Suppressor macrophage treated with lipopolysaccharide for 4 hours (primary cell): ENCODE measurements at regions not wholly inside any gene's neighbourhood (a gene's known extent, or its start where the extent isn't known, plus 50 kb on each side); places are given as distances from the start of the nearest gene placed in this dataset.
"Not testable (repeated sequence)": the region's sequence is repeated elsewhere in the genome, so short reads cannot be mapped to it uniquely, and the experiment has no call there.

Experiments
- DNase-seq: peaks from one replicate; pipeline ENCODE4 v3.0.0-alpha.2; 2020

DNA sequence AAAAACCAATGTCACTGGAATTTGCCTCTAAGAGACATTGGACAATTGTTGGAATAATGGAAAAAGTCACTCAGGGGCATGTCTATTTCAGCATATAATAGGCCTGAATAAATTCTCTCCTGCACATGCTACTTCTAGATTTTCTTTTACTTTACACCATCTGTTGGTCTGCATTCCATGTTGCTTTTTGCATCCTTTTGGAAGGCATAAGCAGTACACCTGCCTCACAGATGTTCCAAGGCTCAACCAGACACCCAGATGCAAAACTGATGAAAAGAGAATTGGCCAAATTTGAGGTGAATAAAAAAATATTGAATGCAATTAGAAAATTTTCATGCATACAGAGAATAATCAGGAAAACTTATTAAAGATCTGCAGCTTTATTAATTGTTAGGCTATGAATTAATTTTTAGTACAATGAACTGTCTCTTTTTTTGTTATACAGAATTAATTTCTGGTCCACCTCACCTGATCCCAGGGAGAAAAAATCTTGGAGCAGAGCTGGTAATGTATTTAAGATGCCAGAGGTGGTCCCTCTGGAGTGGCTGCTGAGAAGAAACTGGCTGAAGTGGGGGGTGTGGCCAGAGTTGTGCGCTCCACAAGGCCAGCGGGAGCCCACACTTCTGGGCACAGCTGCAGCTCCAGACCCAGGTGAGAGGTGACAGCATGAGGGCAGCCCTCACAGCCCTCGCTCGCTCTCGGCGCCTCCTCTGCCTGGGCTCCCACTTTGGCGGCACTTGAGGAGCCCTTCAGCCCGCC is 778.6 kb downstream of the CDH11 start:
- DNase-seq, result no peak

- DNase-seq, result not testable (repeated sequence)
Measured at GRCh38 chr16:64341336-64341735, 780.5 kb downstream of the CDH11 start.

DNA sequence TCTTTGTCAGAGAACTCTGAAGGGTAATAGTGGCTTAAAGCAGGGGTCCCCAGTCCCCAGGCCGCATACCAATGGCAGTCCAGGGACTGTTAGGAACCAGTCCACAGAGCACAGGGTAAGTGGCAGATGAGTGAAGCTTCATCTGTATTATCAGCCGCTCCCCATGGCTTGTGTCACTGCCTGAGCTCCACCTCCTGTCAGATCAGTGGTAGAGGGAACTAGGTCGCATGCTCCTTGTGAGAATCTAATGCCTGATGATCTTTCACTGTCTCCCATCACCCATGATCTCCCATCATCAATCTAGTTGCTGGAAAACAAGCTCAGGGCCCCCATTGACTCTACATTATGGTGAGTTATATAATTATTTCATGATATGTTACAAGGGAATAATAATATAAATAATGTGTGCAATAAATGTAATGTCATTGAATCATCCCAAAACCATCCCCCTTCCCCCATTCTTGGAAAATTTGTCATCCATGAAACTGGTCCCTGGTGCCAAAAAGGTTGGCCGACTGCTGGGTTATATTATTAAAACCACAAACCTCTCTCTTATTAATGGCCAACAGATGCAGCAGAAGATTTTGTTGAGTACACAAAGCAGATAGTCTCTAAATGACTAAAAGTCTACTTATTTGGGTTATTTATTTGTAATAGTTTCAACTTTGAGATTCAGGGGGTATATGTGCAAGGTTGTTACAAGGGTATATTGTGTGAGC is 782.7 kb downstream of the CDH11 start:
- no peak for DNase-seq

DNA sequence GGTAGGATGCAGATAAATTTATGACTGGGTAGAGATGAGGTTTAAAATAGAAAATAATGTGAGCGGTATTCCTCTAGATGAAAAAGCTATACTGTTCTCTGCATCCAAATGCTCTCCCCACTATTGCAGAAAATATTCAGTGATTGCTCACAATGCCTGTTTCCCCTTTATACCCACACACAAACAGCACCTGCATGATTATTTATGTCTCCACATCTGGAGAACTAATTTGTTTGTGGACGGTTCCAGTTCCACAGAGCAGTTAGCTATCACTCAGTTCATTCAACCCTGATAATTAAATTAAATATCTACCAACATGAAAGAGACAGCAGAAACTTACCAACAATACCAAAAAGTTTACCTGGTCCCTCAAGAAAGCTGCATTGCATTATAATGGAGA is 800.0 kb downstream of the CDH11 start:
- no peak for DNase-seq

DNA sequence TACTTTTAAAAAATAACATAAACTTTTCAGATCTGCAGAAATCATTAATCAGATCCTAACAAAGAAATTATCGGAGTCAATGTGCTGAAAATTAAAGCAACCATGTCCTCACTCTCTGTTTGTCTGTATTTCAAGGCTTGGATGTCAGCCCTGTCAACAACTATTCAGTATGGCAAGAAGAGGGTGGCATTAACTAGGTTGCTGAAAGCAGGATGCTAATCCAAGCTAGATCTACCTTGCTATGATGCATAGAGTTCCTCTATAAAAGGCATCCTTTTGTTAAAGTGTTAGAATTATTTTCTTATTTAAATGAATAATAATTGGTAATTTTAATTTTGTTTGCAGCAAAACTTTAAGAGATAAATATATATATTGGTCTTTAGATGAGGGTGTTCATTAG is 800.8 kb downstream of the CDH11 start:
- DNase-seq, result no peak

GRCh38 chr16:64317601-64318000 is 804.3 kb downstream of the CDH11 start:
- no peak for DNase-seq

DNA sequence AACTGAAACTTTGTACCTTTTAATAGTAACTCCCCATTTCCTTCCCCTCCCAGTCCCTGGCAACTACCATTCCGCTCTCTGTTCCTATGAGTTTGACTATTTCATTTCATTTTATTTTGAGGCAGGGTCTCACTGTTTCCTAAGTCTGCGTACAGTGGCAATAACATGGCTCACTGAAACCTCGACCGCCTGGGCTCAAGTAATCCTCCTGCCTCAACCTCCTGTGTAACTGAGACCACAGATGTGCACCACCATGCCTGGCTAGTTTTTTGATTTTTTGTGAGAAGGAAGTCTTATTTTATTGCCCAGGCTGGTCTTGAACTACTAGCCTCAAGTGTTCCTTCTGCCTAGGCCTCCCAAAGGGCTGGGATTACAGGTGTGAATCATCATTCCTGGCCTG is 808.1 kb downstream of the CDH11 start:
- no peak for DNase-seq

DNA sequence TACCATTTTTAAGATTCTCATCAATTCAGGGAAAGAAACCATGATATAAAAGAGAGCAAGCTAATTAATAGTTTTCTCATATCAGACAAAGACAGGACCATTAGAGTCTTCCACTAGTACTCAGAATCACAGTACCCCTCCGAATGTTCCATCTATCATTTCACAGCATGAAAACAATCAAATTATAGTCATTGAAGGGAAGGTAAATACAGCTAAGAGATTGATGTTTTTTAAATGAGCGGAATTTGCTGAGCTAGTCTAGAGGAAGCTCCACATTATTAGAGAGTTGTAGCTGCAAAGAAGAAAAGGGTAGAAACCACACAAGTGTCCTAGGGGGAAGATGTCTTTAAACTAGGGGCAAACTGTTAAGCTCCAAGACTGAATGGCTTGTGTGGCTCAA is 808.9 kb downstream of the CDH11 start:
- no peak for DNase-seq

DNA sequence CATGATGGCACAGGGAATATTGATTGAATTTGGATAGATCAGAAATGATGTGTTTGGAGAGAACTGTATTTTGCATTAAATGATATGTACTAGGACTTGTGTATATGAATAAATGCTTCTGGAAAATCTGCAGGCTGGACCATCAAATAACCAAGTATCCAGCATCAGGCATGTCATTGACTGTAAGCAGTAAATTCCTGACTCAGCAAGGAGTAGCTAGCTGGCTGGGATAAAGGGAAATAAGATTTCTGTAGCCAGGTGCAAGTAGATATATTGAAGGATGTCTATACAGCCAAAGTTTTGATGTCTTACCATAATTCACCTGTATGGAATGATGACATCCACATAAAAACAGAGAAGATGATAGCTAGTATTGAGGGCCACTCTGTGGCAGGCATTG is 809.6 kb downstream of the CDH11 start:
- DNase-seq, result no peak

- DNase-seq, result no peak
Measured at GRCh38 chr16:64311241-64311640, 810.6 kb downstream of the CDH11 start.

- DNase-seq, result no peak
Measured at GRCh38 chr16:64309398-64310110, 812.3 kb downstream of the CDH11 start.

DNA sequence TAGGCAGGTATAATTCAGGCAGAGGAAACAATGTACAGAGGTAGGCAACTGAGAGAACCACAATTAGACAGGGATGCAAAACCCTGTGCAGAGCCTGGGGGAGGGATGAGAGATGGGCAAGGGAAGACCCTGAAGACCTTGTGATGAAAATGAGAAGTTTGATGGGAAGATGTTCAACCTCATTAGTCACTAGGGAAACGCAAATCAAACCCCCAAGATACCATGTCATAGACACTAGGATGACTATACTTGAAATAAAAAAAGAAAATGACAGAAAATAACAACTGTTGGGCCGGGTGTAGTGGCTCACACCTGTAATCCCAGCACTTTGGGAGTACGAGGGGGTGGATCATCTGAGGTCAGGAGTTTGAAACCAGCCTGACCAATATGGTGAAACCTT is 813.1 kb downstream of the CDH11 start:
- no peak for DNase-seq

GRCh38 chr16:64307431-64307830 is 814.4 kb downstream of the CDH11 start:
- no peak for DNase-seq

DNA sequence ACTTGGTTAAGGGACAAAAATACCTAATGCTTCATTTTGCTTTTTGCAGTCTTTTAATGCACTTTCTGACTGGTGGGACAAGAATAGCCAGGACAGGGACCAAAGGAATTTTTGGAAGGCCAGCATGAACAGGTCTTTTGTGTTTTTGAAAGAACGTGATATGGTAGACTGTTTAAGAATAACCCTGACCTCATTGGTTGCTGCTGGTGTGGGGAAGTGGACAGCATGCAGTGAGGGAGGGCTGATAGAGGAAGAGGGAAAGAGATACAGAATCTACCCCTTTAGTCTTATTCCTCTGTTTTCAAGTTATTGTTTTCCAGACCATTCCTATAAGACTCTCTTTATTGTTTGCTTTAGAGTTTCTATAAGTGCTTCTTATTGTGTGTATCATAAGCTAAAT is 816.2 kb downstream of the CDH11 start:
- DNase-seq, result no peak

- DNase-seq, result no peak
Measured at GRCh38 chr16:64304951-64305350, 816.9 kb downstream of the CDH11 start.

GRCh38 chr16:64304396-64304795 is 817.5 kb downstream of the CDH11 start:
- no peak for DNase-seq

DNA sequence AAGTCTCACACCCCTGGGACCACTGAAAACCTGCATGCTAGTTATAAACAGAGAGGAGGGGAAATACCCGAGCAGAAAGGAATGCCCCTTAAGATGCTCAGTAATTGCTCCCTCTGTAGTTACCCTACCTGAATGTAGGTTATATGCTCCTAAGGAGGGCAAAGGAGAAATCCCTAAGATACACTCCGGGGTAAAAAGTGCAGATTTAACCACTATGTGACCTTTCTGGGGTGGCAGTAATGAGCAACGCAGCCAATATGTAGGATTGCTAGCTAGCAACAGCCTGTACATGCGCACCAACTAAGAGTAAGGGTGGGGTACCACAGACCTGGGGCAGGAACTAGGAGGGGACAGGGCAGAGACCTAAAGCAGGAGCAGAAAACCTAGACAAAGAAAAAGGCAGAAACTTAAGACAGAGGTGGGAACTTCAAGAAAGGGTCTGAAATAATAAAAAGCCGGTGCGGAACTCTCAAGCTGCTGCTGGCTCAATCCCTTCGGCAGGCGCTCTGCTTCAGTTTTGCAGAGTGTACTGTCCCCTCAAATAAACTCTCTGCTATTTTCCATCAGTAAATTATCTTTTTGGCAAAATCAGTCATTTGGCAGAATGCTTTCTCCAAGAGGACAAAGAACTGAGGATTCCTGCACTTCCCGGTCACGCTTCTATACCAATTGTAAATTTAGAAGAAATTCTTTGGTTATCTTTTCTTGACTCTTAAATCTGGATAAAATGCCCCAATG is 823.8 kb downstream of the CDH11 start:
- no peak for DNase-seq

- no peak for DNase-seq
Measured at GRCh38 chr16:64295466-64295865, 826.4 kb downstream of the CDH11 start.

- DNase-seq, result no peak
Measured at GRCh38 chr16:64292953-64293352, 828.9 kb downstream of the CDH11 start.

DNA sequence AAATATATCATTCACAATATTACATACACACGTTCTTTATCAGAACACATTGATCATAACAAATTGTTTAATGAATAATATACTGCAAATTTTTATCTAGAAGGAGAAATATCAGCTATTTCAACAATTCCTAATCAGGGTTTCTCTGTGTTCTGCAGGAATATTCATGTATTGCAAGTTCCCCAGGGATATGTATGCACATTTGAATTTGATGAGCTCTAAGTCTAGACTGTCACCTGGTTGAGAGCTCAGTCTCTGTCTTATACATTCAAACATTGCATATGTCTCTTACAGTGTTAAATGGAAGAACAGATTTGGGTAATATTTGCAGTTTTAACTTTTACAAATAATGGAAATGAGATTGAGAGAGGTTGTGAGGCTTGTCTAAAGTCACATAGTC is 829.7 kb downstream of the CDH11 start:
- DNase-seq, result no peak

DNA sequence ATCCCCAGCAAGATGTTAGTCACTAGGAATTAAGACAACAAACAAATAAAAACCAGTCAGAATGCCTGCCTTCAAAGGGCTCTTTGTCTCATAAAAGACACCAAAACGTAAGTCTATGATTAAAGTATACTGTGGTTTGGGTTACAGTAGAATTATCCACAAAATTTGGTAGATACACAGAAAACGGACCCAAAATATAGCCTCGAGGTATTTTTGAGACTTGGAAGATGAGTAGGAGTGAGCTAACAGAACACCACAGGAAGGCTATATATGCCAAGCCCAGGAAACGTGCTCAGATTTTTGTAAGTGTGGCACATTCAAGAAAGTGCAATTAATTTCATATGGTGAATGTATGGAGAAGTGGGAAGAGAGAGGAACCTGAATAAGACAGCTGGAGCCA is 831.4 kb downstream of the CDH11 start:
- DNase-seq, result no peak

GRCh38 chr16:64287655-64288528 is 834.0 kb downstream of the CDH11 start:
- DNase-seq, result no peak
